MM.1S (cell line): ENCODE measurements at regions not wholly inside any gene's neighbourhood (a gene's known extent, or its start where the extent isn't known, plus 50 kb on each side); places are given as distances from the start of the nearest gene placed in this dataset.

Experiments used
- DNase-seq: peaks from one replicate; pipeline ENCODE4 v3.0.0-alpha.2; 2015
- H2AFZ ChIP-seq: fragments of 300-600 bp; sonication (generic); 2 replicates; pipeline ENCODE4 v1.6.0; 2016; ENCODE audit warnings: antibody characterized with exemption, low read length
- H3F3A ChIP-seq: fragments of 300-600 bp; sonication (generic); 2 replicates; pipeline ENCODE4 v1.6.1; 2016; ENCODE audit warnings: mild to moderate bottlenecking, antibody characterized with exemption, low read length, moderate library complexity, mixed read lengths; ENCODE audit not compliant: insufficient read depth
- H3K27ac ChIP-seq: fragments of 300-600 bp; sonication (generic); 2 replicates; pipeline ENCODE4 v1.5.1; 2016; ENCODE audit warnings: mild to moderate bottlenecking, low read length
- H3K27me3 ChIP-seq: fragments of 300-600 bp; sonication (generic); replicated peaks from 2 replicates; pipeline ENCODE4 v1.6.0; 2016; ENCODE audit warnings: low read length; ENCODE audit not compliant: insufficient read depth
- H3K36me3 ChIP-seq: fragments of 300-600 bp; sonication (generic); replicated peaks from 2 replicates; pipeline ENCODE4 v1.6.1; 2016; ENCODE audit warnings: mild to moderate bottlenecking, low read length, mixed read lengths; ENCODE audit not compliant: insufficient read depth
- H3K4me1 ChIP-seq: fragments of 300-600 bp; sonication (generic); 2 replicates; pipeline ENCODE4 v1.6.1; 2016; ENCODE audit warnings: low read length, mixed read lengths
- H3K4me2 ChIP-seq: fragments of 300-600 bp; sonication (generic); 2 replicates; pipeline ENCODE4 v1.6.0; 2016; ENCODE audit warnings: low read depth, low read length
- H3K4me3 ChIP-seq: fragments of 300-600 bp; sonication (generic); 2 replicates; pipeline ENCODE4 v1.5.1; 2016; ENCODE audit warnings: low read length, mixed read lengths
- H3K79me2 ChIP-seq: fragments of 300-600 bp; sonication (generic); 2 replicates; pipeline ENCODE4 v1.6.1; 2016; ENCODE audit warnings: mixed run types, low read length, mixed read lengths
- H3K9ac ChIP-seq: fragments of 300-600 bp; sonication (generic); 2 replicates; pipeline ENCODE4 v1.6.1; 2016; ENCODE audit warnings: low read length, mixed read lengths
- H3K9me2 ChIP-seq: fragments of 300-600 bp; sonication (generic); replicated peaks from 2 replicates; pipeline ENCODE4 v1.6.1; 2016; ENCODE audit warnings: mild to moderate bottlenecking, low read length, mixed read lengths; ENCODE audit not compliant: insufficient read depth
- H3K9me3 ChIP-seq: fragments of 300-600 bp; sonication (generic); replicated peaks from 2 replicates; pipeline ENCODE4 v1.6.1; 2016; ENCODE audit warnings: mild to moderate bottlenecking, low read length, mixed read lengths; ENCODE audit not compliant: insufficient read depth
- H4K20me1 ChIP-seq: fragments of 300-600 bp; sonication (generic); 2 replicates; pipeline ENCODE4 v1.6.1; 2016; ENCODE audit warnings: mild to moderate bottlenecking, low read length, moderate library complexity, mixed read lengths; ENCODE audit not compliant: insufficient read depth
- EZH2 ChIP-seq: fragments of 300-600 bp; sonication (generic); optimal IDR thresholded peaks from 2 replicates; pipeline ENCODE3; 2017; ENCODE audit warnings: low read depth, mild to moderate bottlenecking, antibody characterized with exemption, low read length, mixed read lengths
- EZH2phosphoT487 ChIP-seq: fragments of 300-600 bp; sonication (generic); IDR thresholded peaks from 2 replicates; pipeline ENCODE4 v1.6.1; 2018; ENCODE audit warnings: antibody characterized with exemption, low read length
- TF ChIP-seq, protein P1 (sequence below): fragments of 300-600 bp; sonication (generic); IDR thresholded peaks from 2 replicates; pipeline ENCODE4 v1.5.1; 2016; ENCODE audit warnings: antibody characterized with exemption, low read length, mixed read lengths

DNA sequence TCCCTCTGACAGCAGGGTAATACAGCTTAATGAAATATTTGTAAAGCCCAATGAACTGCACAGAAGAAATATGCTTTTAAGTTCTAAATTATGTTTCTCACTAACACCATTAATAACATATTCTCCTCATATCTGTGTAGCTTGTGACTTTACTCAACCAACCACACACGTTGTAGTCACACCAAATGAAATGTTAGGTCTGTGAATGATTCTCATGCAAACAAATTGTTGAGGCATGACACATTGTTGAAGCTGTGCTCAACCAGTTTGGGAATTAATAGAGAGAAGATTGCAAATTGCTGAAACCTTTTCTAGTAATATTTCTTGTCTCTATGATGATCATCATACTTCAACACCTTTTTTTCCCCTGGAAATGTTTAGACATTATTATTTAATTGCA, 645.9 kb downstream of the PCDH7 start:
- no peaks in the 10 kb centered on the region for H3K4me1 ChIP-seq

GRCh38 chr4:31370866-31371465, 650.8 kb downstream of the PCDH7 start:
- peak; percentile 73 for DNase-seq
- TF ChIP-seq EZH2 (no peak), EZH2phosphoT487 (no peak)
- TF ChIP-seq, protein P1, sequence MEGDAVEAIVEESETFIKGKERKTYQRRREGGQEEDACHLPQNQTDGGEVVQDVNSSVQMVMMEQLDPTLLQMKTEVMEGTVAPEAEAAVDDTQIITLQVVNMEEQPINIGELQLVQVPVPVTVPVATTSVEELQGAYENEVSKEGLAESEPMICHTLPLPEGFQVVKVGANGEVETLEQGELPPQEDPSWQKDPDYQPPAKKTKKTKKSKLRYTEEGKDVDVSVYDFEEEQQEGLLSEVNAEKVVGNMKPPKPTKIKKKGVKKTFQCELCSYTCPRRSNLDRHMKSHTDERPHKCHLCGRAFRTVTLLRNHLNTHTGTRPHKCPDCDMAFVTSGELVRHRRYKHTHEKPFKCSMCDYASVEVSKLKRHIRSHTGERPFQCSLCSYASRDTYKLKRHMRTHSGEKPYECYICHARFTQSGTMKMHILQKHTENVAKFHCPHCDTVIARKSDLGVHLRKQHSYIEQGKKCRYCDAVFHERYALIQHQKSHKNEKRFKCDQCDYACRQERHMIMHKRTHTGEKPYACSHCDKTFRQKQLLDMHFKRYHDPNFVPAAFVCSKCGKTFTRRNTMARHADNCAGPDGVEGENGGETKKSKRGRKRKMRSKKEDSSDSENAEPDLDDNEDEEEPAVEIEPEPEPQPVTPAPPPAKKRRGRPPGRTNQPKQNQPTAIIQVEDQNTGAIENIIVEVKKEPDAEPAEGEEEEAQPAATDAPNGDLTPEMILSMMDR: peak; percentile 83
- H3K9me3 ChIP-seq: no peaks in the 10 kb centered on the region
- H3K9me2 ChIP-seq: no peaks in the 10 kb centered on the region
- H4K20me1 ChIP-seq: no peaks in the 10 kb centered on the region
- H3K4me2 ChIP-seq: no peak overlapping the region
- no peak overlapping the region for H2AFZ ChIP-seq
- no peak overlapping the region for H3K4me3 ChIP-seq
- H3K79me2 ChIP-seq: no peaks in the 10 kb centered on the region
- no peaks in the 10 kb centered on the region for H3K27me3 ChIP-seq
- H3K36me3 ChIP-seq: no peaks in the 10 kb centered on the region
- no peak overlapping the region for H3K27ac ChIP-seq
- no peaks in the 10 kb centered on the region for H3K4me1 ChIP-seq
- no peaks in the 10 kb centered on the region for H3F3A ChIP-seq
- H3K9ac ChIP-seq: no peak overlapping the region

More for the DNA sequence above, 645.9 kb downstream of the PCDH7 start:
- no peak for DNase-seq
- Histone ChIP-seq H3K4me3 (no peak overlapping the region), H3K79me2 (no peaks in the 10 kb centered on the region), H3K9me3 (no peaks in the 10 kb centered on the region), H3K4me2 (no peak overlapping the region), H3K9me2 (no peaks in the 10 kb centered on the region), H3K27ac (no peak overlapping the region), H4K20me1 (no peaks in the 10 kb centered on the region), H2AFZ (no peak overlapping the region), H3K36me3 (no peaks in the 10 kb centered on the region), H3K9ac (no peak overlapping the region), H3F3A (no peaks in the 10 kb centered on the region), H3K27me3 (no peaks in the 10 kb centered on the region)
- TF ChIP-seq EZH2 (no peak), EZH2phosphoT487 (no peak)
- TF ChIP-seq, protein P1: no peak

GRCh38 chr4:31374256-31374960, 654.2 kb downstream of the PCDH7 start:
- H3K4me2 ChIP-seq: no peak overlapping the region
- TF ChIP-seq EZH2 (no peak), EZH2phosphoT487 (no peak)
- TF ChIP-seq, protein P1: no peak

More at GRCh38 chr4:31374256-31374960, 654.2 kb downstream of the PCDH7 start:
- H3F3A ChIP-seq: no peaks in the 10 kb centered on the region
- H3K9ac ChIP-seq: no peak overlapping the region
- no peak overlapping the region for H2AFZ ChIP-seq
- no peaks in the 10 kb centered on the region for H3K79me2 ChIP-seq
- no peaks in the 10 kb centered on the region for H3K4me1 ChIP-seq
- no peaks in the 10 kb centered on the region for H3K36me3 ChIP-seq
- no peaks in the 10 kb centered on the region for H3K9me2 ChIP-seq
- no peak for DNase-seq
- no peaks in the 10 kb centered on the region for H3K27me3 ChIP-seq
- H3K9me3 ChIP-seq: no peaks in the 10 kb centered on the region
- no peak overlapping the region for H3K27ac ChIP-seq
- H4K20me1 ChIP-seq: no peaks in the 10 kb centered on the region
- H3K4me3 ChIP-seq: no peak overlapping the region
